ENCODE measurements at regions not wholly inside any gene's neighbourhood (a gene's known extent, or its start where the extent isn't known, plus 50 kb on each side); places are given as distances from the start of the nearest gene placed in this dataset.
"Not testable (repeated sequence)": the region's sequence is repeated elsewhere in the genome, so short reads cannot be mapped to it uniquely, and the experiment has no call there.

GRCh38 chr3:127413871-127414270 lies 126.0 kb upstream of the PRR20G start:
- Mint-ChIP-seq H3K4me1 (ENCODE audit: low read depth) (no peaks in the 10 kb centered on the region), H3K27me3 (peaks cover 59% of the 10 kb centered on the region), H3K4me3 (no peak overlapping the region), H3K9me3 (no peaks in the 10 kb centered on the region), H3K36me3 (ENCODE audit: low read depth) (no peaks in the 10 kb centered on the region), H3K27ac (no peak overlapping the region)
- DNase-seq = no peak

- Mint-ChIP-seq H3K4me1 (ENCODE audit: low read depth) (no peaks in the 10 kb centered on the region), H3K36me3 (ENCODE audit: low read depth) (no peaks in the 10 kb centered on the region), H3K4me3 (no peak overlapping the region), H3K27me3 (peaks cover 53% of the 10 kb centered on the region), H3K27ac (no peak overlapping the region), H3K9me3 (no peaks in the 10 kb centered on the region)
- DNase-seq = no peak
Measured at GRCh38 chr3:127413318-127413673, 125.5 kb upstream of the PRR20G start.

GRCh38 chr3:127412578-127413317 lies 124.9 kb upstream of the PRR20G start:
- no peak for DNase-seq
- Mint-ChIP-seq H3K4me1 (ENCODE audit: low read depth) (no peaks in the 10 kb centered on the region), H3K36me3 (ENCODE audit: low read depth) (no peaks in the 10 kb centered on the region), H3K9me3 (no peaks in the 10 kb centered on the region), H3K27me3 (peaks cover 53% of the 10 kb centered on the region), H3K4me3 (no peak overlapping the region), H3K27ac (no peak overlapping the region)

GRCh38 chr3:127411875-127412274 lies 124.0 kb upstream of the PRR20G start:
- H3K36me3 Mint-ChIP-seq (ENCODE audit: low read depth); H3K4me3 Mint-ChIP-seq: not testable (repeated sequence)
- peaks cover 52% of the 10 kb centered on the region for H3K27me3 Mint-ChIP-seq

GRCh38 chr3:127411083-127411727 lies 123.4 kb upstream of the PRR20G start:
- Mint-ChIP-seq H3K4me1 (ENCODE audit: low read depth) (no peaks in the 10 kb centered on the region), H3K27ac (no peak overlapping the region), H3K27me3 (peaks cover 49% of the 10 kb centered on the region), H3K36me3 (ENCODE audit: low read depth) (no peaks in the 10 kb centered on the region), H3K9me3 (no peaks in the 10 kb centered on the region), H3K4me3 (no peak overlapping the region)
- DNase-seq = no peak

More at GRCh38 chr3:127411875-127412274, 124.0 kb upstream of the PRR20G start:
- H3K4me1 Mint-ChIP-seq (ENCODE audit: low read depth); DNase-seq; H3K9me3 Mint-ChIP-seq; H3K27ac Mint-ChIP-seq: not testable (repeated sequence)

GRCh38 chr3:127410678-127411077 lies 122.8 kb upstream of the PRR20G start:
- no peaks in the 10 kb centered on the region for H3K4me1 Mint-ChIP-seq (ENCODE audit: low read depth)
- no peak overlapping the region for H3K27ac Mint-ChIP-seq
- no peak overlapping the region for H3K4me3 Mint-ChIP-seq
- DNase-seq = no peak
- H3K9me3 Mint-ChIP-seq = no peaks in the 10 kb centered on the region
- peaks cover 48% of the 10 kb centered on the region for H3K27me3 Mint-ChIP-seq
- H3K36me3 Mint-ChIP-seq (ENCODE audit: low read depth) = no peaks in the 10 kb centered on the region

GRCh38 chr3:127410137-127410488 lies 122.3 kb upstream of the PRR20G start:
- Mint-ChIP-seq H3K27ac (no peak overlapping the region), H3K4me1 (ENCODE audit: low read depth) (no peaks in the 10 kb centered on the region), H3K9me3 (no peaks in the 10 kb centered on the region), H3K36me3 (ENCODE audit: low read depth) (no peaks in the 10 kb centered on the region), H3K4me3 (no peak overlapping the region), H3K27me3 (peaks cover 48% of the 10 kb centered on the region)
- DNase-seq = no peak

- Mint-ChIP-seq H3K4me3 (no peak overlapping the region), H3K27ac (no peak overlapping the region), H3K27me3 (peaks cover 50% of the 10 kb centered on the region), H3K36me3 (ENCODE audit: low read depth) (no peaks in the 10 kb centered on the region), H3K4me1 (ENCODE audit: low read depth) (no peaks in the 10 kb centered on the region), H3K9me3 (no peaks in the 10 kb centered on the region)
- no peak for DNase-seq
Measured at GRCh38 chr3:127409421-127410136, 121.7 kb upstream of the PRR20G start.

GRCh38 chr3:127408684-127409420 lies 121.0 kb upstream of the PRR20G start:
- no peak for DNase-seq
- no peaks in the 10 kb centered on the region for H3K36me3 Mint-ChIP-seq (ENCODE audit: low read depth)
- peaks cover 46% of the 10 kb centered on the region for H3K27me3 Mint-ChIP-seq
- no peaks in the 10 kb centered on the region for H3K4me1 Mint-ChIP-seq (ENCODE audit: low read depth)
- no peak overlapping the region for H3K27ac Mint-ChIP-seq
- H3K9me3 Mint-ChIP-seq = no peaks in the 10 kb centered on the region
- H3K4me3 Mint-ChIP-seq = no peak overlapping the region

GRCh38 chr3:127408022-127408683 lies 120.3 kb upstream of the PRR20G start:
- Mint-ChIP-seq H3K36me3 (ENCODE audit: low read depth) (no peaks in the 10 kb centered on the region), H3K4me1 (ENCODE audit: low read depth) (no peaks in the 10 kb centered on the region), H3K27ac (no peak overlapping the region), H3K4me3 (no peak overlapping the region), H3K27me3 (peaks cover 39% of the 10 kb centered on the region), H3K9me3 (no peaks in the 10 kb centered on the region)
- no peak for DNase-seq

- no peaks in the 10 kb centered on the region for H3K36me3 Mint-ChIP-seq (ENCODE audit: low read depth)
- H3K9me3 Mint-ChIP-seq = no peaks in the 10 kb centered on the region
- no peak for DNase-seq
- no peak overlapping the region for H3K4me3 Mint-ChIP-seq
- H3K27ac Mint-ChIP-seq = no peak overlapping the region
- H3K27me3 Mint-ChIP-seq = peaks cover 32% of the 10 kb centered on the region
- H3K4me1 Mint-ChIP-seq (ENCODE audit: low read depth) = no peaks in the 10 kb centered on the region
Measured at GRCh38 chr3:127407026-127407939, 119.4 kb upstream of the PRR20G start.

- no peak for DNase-seq
- H3K4me1 Mint-ChIP-seq (ENCODE audit: low read depth) = no peaks in the 10 kb centered on the region
- H3K27me3 Mint-ChIP-seq = peaks cover 32% of the 10 kb centered on the region
- H3K36me3 Mint-ChIP-seq (ENCODE audit: low read depth) = no peaks in the 10 kb centered on the region
- H3K9me3 Mint-ChIP-seq = no peaks in the 10 kb centered on the region
- no peak overlapping the region for H3K4me3 Mint-ChIP-seq
- no peak overlapping the region for H3K27ac Mint-ChIP-seq
Measured at GRCh38 chr3:127406309-127407025, 118.6 kb upstream of the PRR20G start.

GRCh38 chr3:127405791-127406190 lies 117.9 kb upstream of the PRR20G start:
- no peak overlapping the region for H3K4me3 Mint-ChIP-seq
- H3K27me3 Mint-ChIP-seq = peaks cover 31% of the 10 kb centered on the region
- H3K36me3 Mint-ChIP-seq (ENCODE audit: low read depth) = no peaks in the 10 kb centered on the region

More at GRCh38 chr3:127405791-127406190, 117.9 kb upstream of the PRR20G start:
- H3K27ac Mint-ChIP-seq = no peak overlapping the region
- no peaks in the 10 kb centered on the region for H3K9me3 Mint-ChIP-seq
- no peaks in the 10 kb centered on the region for H3K4me1 Mint-ChIP-seq (ENCODE audit: low read depth)
- DNase-seq = no peak
